ENCODE measurements at regions not wholly inside any gene's neighbourhood (a gene's known extent, or its start where the extent isn't known, plus 50 kb on each side); places are given as distances from the start of the nearest gene placed in this dataset.

DNA sequence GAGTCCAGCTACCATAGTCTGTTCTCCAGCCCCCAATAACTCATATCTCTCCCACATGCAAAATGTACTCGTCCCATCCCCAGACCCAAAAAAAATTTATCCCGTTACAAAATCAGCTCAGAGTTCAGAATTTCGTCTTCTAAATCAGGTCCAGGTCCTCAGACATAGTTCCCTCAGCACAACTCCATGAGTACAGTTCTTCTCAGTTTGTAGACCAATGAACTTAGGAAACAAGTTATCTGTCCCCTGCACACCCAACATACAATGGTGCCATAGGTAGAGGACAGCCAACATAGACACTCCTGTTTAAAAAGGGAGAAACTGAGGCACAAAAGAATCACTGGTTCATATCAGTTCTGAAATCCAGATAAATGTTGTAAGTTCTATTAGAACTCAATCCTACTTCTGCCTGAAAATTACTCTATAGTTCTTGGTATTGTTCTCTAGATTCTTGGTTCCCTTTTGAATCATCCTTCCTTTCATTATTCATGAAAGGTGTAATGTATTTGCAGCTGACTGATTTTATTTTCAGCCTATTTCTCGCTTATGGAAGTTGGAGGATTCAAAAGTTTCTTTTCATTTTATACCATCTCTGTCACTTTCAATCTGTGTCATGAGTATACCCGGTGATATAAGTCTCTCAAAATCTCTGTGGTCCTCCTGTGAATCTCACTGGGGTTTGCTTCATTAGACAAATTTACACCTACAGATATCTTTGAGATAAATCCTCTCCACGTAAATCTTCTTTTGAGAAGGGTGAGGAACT, 75.8 kb upstream of the TSPAN2 start:
- TF ChIP-seq, protein P1, sequence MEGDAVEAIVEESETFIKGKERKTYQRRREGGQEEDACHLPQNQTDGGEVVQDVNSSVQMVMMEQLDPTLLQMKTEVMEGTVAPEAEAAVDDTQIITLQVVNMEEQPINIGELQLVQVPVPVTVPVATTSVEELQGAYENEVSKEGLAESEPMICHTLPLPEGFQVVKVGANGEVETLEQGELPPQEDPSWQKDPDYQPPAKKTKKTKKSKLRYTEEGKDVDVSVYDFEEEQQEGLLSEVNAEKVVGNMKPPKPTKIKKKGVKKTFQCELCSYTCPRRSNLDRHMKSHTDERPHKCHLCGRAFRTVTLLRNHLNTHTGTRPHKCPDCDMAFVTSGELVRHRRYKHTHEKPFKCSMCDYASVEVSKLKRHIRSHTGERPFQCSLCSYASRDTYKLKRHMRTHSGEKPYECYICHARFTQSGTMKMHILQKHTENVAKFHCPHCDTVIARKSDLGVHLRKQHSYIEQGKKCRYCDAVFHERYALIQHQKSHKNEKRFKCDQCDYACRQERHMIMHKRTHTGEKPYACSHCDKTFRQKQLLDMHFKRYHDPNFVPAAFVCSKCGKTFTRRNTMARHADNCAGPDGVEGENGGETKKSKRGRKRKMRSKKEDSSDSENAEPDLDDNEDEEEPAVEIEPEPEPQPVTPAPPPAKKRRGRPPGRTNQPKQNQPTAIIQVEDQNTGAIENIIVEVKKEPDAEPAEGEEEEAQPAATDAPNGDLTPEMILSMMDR (conservative IDR thresholded peaks at IDR 0.05), result no peak
- no peak for TF ChIP-seq ZFX (IDR thresholded peaks at IDR 0.05)

Data from C4-2B (cell line).